ENCODE measurements at regions not wholly inside any gene's neighbourhood (a gene's known extent, or its start where the extent isn't known, plus 50 kb on each side); places are given as distances from the start of the nearest gene placed in this dataset.

DNA sequence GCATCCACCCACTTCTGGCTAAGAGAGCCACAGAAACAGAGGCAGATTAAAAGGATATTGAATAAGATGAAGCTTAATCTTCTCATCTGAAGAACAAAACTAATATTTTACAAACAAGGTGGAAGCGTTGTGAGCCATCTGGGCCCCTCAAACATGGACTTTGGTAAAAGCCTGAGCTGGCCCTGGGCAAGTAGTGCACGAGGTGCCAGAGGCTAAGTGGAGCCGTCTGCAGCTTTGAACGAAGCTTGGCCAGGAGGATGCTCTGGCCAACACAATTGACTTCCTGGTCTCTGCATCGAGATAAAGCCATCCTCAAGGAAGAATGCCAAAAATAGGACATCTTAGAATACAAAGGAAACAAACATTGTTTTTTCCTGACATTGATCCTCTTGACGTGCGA is 53.2 kb upstream of the PLEKHG1 start:
- TF ChIP-seq PATZ1 (CRISPR knock-in tag; IDR thresholded peaks at IDR 0.05; ENCODE audit: borderline replicate concordance) (no peak), ZFP30 (CRISPR knock-in tag; IDR thresholded peaks at IDR 0.05) (no peak), ZFP3 (CRISPR knock-in tag; IDR thresholded peaks at IDR 0.05) (no peak), TOX (CRISPR knock-in tag; IDR thresholded peaks at IDR 0.05; ENCODE audit: borderline replicate concordance) (no peak), ZNF70 (CRISPR knock-in tag; IDR thresholded peaks at IDR 0.05) (no peak), OSR1 (CRISPR knock-in tag; IDR thresholded peaks at IDR 0.05) (no peak), GLIS3 (CRISPR knock-in tag; IDR thresholded peaks at IDR 0.05) (no peak), ZC3H10 (CRISPR knock-in tag; IDR thresholded peaks at IDR 0.05) (no peak), SNAI2 (CRISPR knock-in tag; IDR thresholded peaks at IDR 0.05) (no peak), BACH2 (CRISPR knock-in tag; IDR thresholded peaks at IDR 0.05; ENCODE audit: borderline replicate concordance) (no peak)
- TF ChIP-seq, protein P1, sequence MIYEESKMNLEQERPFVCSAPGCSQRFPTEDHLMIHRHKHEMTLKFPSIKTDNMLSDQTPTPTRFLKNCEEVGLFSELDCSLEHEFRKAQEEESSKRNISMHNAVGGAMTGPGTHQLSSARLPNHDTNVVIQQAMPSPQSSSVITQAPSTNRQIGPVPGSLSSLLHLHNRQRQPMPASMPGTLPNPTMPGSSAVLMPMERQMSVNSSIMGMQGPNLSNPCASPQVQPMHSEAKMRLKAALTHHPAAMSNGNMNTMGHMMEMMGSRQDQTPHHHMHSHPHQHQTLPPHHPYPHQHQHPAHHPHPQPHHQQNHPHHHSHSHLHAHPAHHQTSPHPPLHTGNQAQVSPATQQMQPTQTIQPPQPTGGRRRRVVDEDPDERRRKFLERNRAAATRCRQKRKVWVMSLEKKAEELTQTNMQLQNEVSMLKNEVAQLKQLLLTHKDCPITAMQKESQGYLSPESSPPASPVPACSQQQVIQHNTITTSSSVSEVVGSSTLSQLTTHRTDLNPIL (CRISPR knock-in tag; IDR thresholded peaks at IDR 0.05; ENCODE audit: low read depth) = no peak
- TF ChIP-seq, protein P2, sequence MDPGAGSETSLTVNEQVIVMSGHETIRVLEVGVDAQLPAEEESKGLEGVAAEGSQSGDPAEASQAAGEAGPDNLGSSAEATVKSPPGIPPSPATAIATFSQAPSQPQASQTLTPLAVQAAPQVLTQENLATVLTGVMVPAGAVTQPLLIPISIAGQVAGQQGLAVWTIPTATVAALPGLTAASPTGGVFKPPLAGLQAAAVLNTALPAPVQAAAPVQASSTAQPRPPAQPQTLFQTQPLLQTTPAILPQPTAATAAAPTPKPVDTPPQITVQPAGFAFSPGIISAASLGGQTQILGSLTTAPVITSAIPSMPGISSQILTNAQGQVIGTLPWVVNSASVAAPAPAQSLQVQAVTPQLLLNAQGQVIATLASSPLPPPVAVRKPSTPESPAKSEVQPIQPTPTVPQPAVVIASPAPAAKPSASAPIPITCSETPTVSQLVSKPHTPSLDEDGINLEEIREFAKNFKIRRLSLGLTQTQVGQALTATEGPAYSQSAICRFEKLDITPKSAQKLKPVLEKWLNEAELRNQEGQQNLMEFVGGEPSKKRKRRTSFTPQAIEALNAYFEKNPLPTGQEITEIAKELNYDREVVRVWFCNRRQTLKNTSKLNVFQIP (CRISPR knock-in tag; IDR thresholded peaks at IDR 0.05; ENCODE audit: borderline replicate concordance, low read depth) = no peak

All from SK-N-SH treated with all-trans-retinoic acid at 6 μM for 48 hours (cell line).